D721Med (cell line): ENCODE measurements at regions not wholly inside any gene's neighbourhood (a gene's known extent, or its start where the extent isn't known, plus 50 kb on each side); places are given as distances from the start of the nearest gene placed in this dataset.

Experiments used
- DNase-seq: peaks from one replicate; pipeline ENCODE4 v3.0.0; 2011; ENCODE audit warnings: low spot score; ENCODE audit not compliant: insufficient read length
- FAIRE-seq: peaks from 2 replicates; lab custom pipeline; 2011; peaks lifted over from hg19 to GRCh38; lab: Jason Lieb, UNC
- CTCF ChIP-seq: IDR thresholded peaks from 2 replicates; pipeline ENCODE4 v1.5.1; 2012; ENCODE audit warnings: mild to moderate bottlenecking, control low read depth; ENCODE audit not compliant: insufficient read depth; ENCODE audit errors: missing control alignments

GRCh38 chr7:26533217-26533616 lies 241.6 kb downstream of the SNX10 start:
- no peak for TF ChIP-seq CTCF
- FAIRE-seq (peak; percentile 82), DNase-seq (no peak)

- TF ChIP-seq CTCF: no peak
- DNase-seq: no peak
- peak; percentile 48 for FAIRE-seq
These were observed 243.2 kb downstream of the SNX10 start for GRCh38 chr7:26534649-26535482.

- no peak for TF ChIP-seq CTCF
- DNase-seq (no peak), FAIRE-seq (peak; percentile 93)
These were observed 243.9 kb downstream of the SNX10 start for GRCh38 chr7:26535483-26536007.

GRCh38 chr7:26538216-26538615 lies 246.6 kb downstream of the SNX10 start:
- FAIRE-seq (no peak), DNase-seq (no peak)
- TF ChIP-seq CTCF: no peak

GRCh38 chr7:26538689-26539088 lies 247.0 kb downstream of the SNX10 start:
- no peak for TF ChIP-seq CTCF
- DNase-seq: no peak
- no peak for FAIRE-seq

GRCh38 chr7:26543340-26543739 lies 251.7 kb downstream of the SNX10 start:
- no peak for TF ChIP-seq CTCF
- DNase-seq: no peak
- no peak for FAIRE-seq

GRCh38 chr7:26543951-26544350 lies 252.3 kb downstream of the SNX10 start:
- no peak for TF ChIP-seq CTCF
- no peak for FAIRE-seq
- DNase-seq: no peak
